ENCODE measurements at regions not wholly inside any gene's neighbourhood (a gene's known extent, or its start where the extent isn't known, plus 50 kb on each side); places are given as distances from the start of the nearest gene placed in this dataset.

GRCh38 chr12:105622220-105622619, 291.7 kb downstream of the C12orf75 start:
- no peaks in the 10 kb centered on the region for H3K36me3 Mint-ChIP-seq (ENCODE audit: low read depth)
- no peak for DNase-seq
- ChIA-PET POLR2A (no interaction called here), CTCF (no interaction called here)
- intact Hi-C loops (cut with micrococcal nuclease): no loop called here
- ATAC-seq (ENCODE audit: low read depth): no peak
- H3K4me3 Mint-ChIP-seq: no peak overlapping the region
- TF ChIP-seq CTCF (IDR thresholded peaks at IDR 0.05): no peak
- H3K27ac Mint-ChIP-seq: no peak overlapping the region
- H3K4me1 Mint-ChIP-seq: no peaks in the 10 kb centered on the region
- H3K27me3 Mint-ChIP-seq: peaks cover 3% of the 10 kb centered on the region
- H3K9me3 Mint-ChIP-seq: no peaks in the 10 kb centered on the region

- TF ChIP-seq CTCF (IDR thresholded peaks at IDR 0.05): no peak
- no peak overlapping the region for H3K27ac Mint-ChIP-seq
- H3K9me3 Mint-ChIP-seq: no peaks in the 10 kb centered on the region
- no peaks in the 10 kb centered on the region for H3K4me1 Mint-ChIP-seq
- no peak for ATAC-seq (ENCODE audit: low read depth)
- no peaks in the 10 kb centered on the region for H3K36me3 Mint-ChIP-seq (ENCODE audit: low read depth)
- DNase-seq: no peak
- H3K27me3 Mint-ChIP-seq: peaks cover 3% of the 10 kb centered on the region
- H3K4me3 Mint-ChIP-seq: no peak overlapping the region
- intact Hi-C loops (cut with micrococcal nuclease): no loop called here
- ChIA-PET POLR2A (no interaction called here), CTCF (no interaction called here)
Observed at GRCh38 chr12:105622846-105623736, 292.6 kb downstream of the C12orf75 start.

GRCh38 chr12:105626653-105627052, 296.2 kb downstream of the C12orf75 start:
- no peak for ATAC-seq (ENCODE audit: low read depth)
- Mint-ChIP-seq H3K27ac (no peak overlapping the region), H3K9me3 (no peaks in the 10 kb centered on the region), H3K27me3 (peaks cover 3% of the 10 kb centered on the region), H3K36me3 (ENCODE audit: low read depth) (no peaks in the 10 kb centered on the region), H3K4me1 (no peaks in the 10 kb centered on the region), H3K4me3 (no peak overlapping the region)
- ChIA-PET POLR2A (no interaction called here), CTCF (no interaction called here)
- intact Hi-C loops (cut with micrococcal nuclease): no loop called here
- TF ChIP-seq CTCF (IDR thresholded peaks at IDR 0.05): no peak
- DNase-seq: no peak

- no peak for TF ChIP-seq CTCF (IDR thresholded peaks at IDR 0.05)
- Mint-ChIP-seq H3K36me3 (ENCODE audit: low read depth) (no peaks in the 10 kb centered on the region), H3K9me3 (peaks cover 8% of the 10 kb centered on the region), H3K27me3 (peaks cover 2% of the 10 kb centered on the region), H3K4me1 (no peaks in the 10 kb centered on the region), H3K27ac (no peak overlapping the region), H3K4me3 (no peak overlapping the region)
- ChIA-PET POLR2A (no interaction called here), CTCF (no interaction called here)
- DNase-seq (no peak), ATAC-seq (ENCODE audit: low read depth) (no peak)
- intact Hi-C loops (cut with micrococcal nuclease): no loop called here
Observed at GRCh38 chr12:105637470-105637869, 307.0 kb downstream of the C12orf75 start.

- H3K36me3 Mint-ChIP-seq (ENCODE audit: low read depth): no peaks in the 10 kb centered on the region
- CTCF ChIA-PET: no interaction called here
- DNase-seq (no peak), ATAC-seq (ENCODE audit: low read depth) (no peak)
- POLR2A ChIA-PET: no interaction called here
- TF ChIP-seq CTCF (IDR thresholded peaks at IDR 0.05): no peak
- H3K4me3 Mint-ChIP-seq: no peak overlapping the region
- intact Hi-C loops (cut with micrococcal nuclease): no loop called here
- peaks cover 8% of the 10 kb centered on the region for H3K9me3 Mint-ChIP-seq
- no peak overlapping the region for H3K27ac Mint-ChIP-seq
- peaks cover 6% of the 10 kb centered on the region for H3K27me3 Mint-ChIP-seq
- no peaks in the 10 kb centered on the region for H3K4me1 Mint-ChIP-seq
Observed at GRCh38 chr12:105640761-105641160, 310.3 kb downstream of the C12orf75 start.
